ENCODE measurements at regions not wholly inside any gene's neighbourhood (a gene's known extent, or its start where the extent isn't known, plus 50 kb on each side); places are given as distances from the start of the nearest gene placed in this dataset.

DNA sequence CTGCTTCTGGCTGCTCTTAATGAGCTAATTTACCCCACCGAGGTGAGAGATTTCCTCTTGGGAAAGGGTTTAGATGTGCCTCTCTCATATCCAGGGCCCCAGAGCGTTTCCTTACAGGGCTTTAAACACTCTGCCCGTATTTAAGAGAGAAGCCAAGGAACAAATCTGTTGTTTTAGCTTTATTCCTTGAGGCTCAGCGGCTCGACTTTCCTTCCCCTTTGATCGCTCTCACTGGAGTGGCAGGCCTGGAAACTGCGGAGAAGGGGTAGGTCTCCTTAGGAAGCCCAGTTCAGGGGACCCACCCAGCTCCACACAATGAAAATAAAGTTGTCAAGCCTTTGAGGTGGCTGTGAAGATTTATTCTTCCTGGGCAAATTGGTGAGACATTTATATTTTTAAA, 132.0 kb upstream of the JAG1 start:
- TF ChIP-seq SP2 (IDR thresholded peaks at IDR 0.05; ENCODE audit: low read length) (no peak), GABPA (IDR thresholded peaks at IDR 0.05; ENCODE audit: borderline replicate concordance, insufficient read depth, low read length) (no peak), ZNF274 (IDR thresholded peaks at IDR 0.05; ENCODE audit: borderline replicate concordance, extremely low read depth, low read length) (no peak)
- TF ChIP-seq, protein P1, sequence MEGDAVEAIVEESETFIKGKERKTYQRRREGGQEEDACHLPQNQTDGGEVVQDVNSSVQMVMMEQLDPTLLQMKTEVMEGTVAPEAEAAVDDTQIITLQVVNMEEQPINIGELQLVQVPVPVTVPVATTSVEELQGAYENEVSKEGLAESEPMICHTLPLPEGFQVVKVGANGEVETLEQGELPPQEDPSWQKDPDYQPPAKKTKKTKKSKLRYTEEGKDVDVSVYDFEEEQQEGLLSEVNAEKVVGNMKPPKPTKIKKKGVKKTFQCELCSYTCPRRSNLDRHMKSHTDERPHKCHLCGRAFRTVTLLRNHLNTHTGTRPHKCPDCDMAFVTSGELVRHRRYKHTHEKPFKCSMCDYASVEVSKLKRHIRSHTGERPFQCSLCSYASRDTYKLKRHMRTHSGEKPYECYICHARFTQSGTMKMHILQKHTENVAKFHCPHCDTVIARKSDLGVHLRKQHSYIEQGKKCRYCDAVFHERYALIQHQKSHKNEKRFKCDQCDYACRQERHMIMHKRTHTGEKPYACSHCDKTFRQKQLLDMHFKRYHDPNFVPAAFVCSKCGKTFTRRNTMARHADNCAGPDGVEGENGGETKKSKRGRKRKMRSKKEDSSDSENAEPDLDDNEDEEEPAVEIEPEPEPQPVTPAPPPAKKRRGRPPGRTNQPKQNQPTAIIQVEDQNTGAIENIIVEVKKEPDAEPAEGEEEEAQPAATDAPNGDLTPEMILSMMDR (IDR thresholded peaks at IDR 0.05; ENCODE audit: control extremely low read depth in 1 of 3, insufficient read depth in 1 of 3, low read depth in 1 of 3, low read length in 3 of 3), result no peak

All from H1 (cell line).